Keratinocyte (primary cell): ENCODE measurements at regions not wholly inside any gene's neighbourhood (a gene's known extent, or its start where the extent isn't known, plus 50 kb on each side); places are given as distances from the start of the nearest gene placed in this dataset.

ENCODE experiments used
- EZH2 ChIP-seq: IDR thresholded peaks from one replicate; pipeline ENCODE4 v1.6.1; 2012; ENCODE audit warnings: inconsistent platforms, mild to moderate bottlenecking, low read length, moderate library complexity
- TF ChIP-seq, protein P1 (sequence below), 3 experiments: IDR thresholded peaks in 1 of 3; conservative IDR thresholded peaks in 1 of 3; optimal IDR thresholded peaks in 1 of 3; 2 replicates in 2 of 3; 3 replicates in 1 of 3; pipeline versions ENCODE3 to v1.5.1; 2011; ENCODE audit warnings: low read length in 3 of 3, mild to moderate bottlenecking in 3 of 3, moderate library complexity in 2 of 3, control low read depth in 1 of 3, inconsistent platforms in 1 of 3; ENCODE audit not compliant: insufficient read depth in 2 of 3; ENCODE audit errors: extremely low read depth in 1 of 3

DNA sequence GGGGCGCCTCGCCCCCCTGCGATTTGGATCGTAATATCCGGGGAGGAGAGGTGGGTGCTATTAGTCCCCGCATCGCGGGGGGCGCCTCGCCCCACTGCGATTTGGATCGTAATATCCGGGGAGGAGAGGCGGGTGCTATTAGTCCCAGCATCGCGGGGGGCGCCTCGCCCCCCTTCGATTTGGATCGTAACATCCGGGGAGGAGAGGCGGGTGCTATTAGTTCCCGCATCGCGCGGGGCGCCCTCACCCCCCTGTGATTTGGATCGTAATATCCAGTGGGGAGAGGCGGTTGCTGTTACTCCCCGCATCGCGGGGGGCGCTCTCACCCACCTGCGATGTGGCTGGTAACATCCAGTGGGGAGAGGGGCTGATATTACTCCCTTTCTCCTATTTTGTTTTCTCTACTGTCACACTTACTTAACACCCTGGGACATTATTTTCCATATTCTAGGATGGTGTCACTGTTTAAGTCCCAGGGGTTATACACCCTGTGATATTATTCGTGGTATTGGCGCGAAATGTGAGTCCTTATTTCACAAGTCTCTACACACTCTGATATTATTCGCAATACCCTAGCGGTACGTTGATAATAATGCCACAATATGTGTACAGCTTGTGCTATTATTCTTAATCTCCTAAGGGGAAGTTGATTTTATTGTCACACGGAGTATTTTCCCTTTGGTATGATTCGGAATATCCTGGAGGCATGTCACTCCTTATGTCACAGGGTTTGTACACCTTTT lies 57.8 kb upstream of the ALDH3B2 start:
- TF ChIP-seq, protein P1, sequence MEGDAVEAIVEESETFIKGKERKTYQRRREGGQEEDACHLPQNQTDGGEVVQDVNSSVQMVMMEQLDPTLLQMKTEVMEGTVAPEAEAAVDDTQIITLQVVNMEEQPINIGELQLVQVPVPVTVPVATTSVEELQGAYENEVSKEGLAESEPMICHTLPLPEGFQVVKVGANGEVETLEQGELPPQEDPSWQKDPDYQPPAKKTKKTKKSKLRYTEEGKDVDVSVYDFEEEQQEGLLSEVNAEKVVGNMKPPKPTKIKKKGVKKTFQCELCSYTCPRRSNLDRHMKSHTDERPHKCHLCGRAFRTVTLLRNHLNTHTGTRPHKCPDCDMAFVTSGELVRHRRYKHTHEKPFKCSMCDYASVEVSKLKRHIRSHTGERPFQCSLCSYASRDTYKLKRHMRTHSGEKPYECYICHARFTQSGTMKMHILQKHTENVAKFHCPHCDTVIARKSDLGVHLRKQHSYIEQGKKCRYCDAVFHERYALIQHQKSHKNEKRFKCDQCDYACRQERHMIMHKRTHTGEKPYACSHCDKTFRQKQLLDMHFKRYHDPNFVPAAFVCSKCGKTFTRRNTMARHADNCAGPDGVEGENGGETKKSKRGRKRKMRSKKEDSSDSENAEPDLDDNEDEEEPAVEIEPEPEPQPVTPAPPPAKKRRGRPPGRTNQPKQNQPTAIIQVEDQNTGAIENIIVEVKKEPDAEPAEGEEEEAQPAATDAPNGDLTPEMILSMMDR (optimal IDR thresholded peaks at IDR 0.05 in 1 of 3, IDR thresholded peaks at IDR 0.05 in 1 of 3, conservative IDR thresholded peaks at IDR 0.05 in 1 of 3; ENCODE audit: extremely low read depth in 1 of 3, insufficient read depth in 2 of 3, low read length in 3 of 3) = peak in 2 of 3 experiments; percentile 41 to 53
- TF ChIP-seq EZH2 = no peak
